ENCODE measurements at regions not wholly inside any gene's neighbourhood (a gene's known extent, or its start where the extent isn't known, plus 50 kb on each side); places are given as distances from the start of the nearest gene placed in this dataset.

DNA sequence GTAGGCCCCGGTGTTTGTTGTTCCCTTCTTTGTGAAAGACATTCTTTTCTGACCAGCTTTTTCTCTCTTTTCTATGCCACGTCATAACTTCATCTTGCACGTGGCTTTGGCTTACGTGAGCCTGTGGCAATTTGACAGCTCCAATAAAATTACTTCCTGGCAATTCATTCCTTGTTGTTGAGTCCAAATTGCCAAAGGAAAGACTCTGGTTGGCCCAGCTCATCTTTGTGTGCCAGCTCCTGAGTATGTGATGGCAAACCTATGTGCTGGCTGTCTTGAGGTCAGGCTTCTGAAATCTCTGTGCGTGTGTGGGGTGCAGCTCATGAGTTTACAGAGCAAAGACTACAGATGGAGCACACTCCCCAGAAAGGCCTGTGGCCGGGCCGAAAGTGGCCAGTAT, 272.5 kb upstream of the SGK1 start:
- no peaks in the 10 kb centered on the region for H3K9me3 ChIP-seq (replicated peaks; ENCODE audit: control insufficient read depth, insufficient read depth, low read length)
- H4K20me1 ChIP-seq (replicated peaks; ENCODE audit: control insufficient read depth, extremely low read depth, insufficient read depth, low read length): no peaks in the 10 kb centered on the region
- dilution Hi-C loops (cut with MboI; ENCODE audit: extremely low pct_ligation_motif_present, low sequenced_read_pairs) (no loop called here), intact Hi-C loops (cut with micrococcal nuclease) (no loop called here)
- ChIA-PET POLR2A (no interaction called here), CTCF (interaction anchor here (0.9 to 1.5 kb wide), 4 partner anchors 10 to 51 kb away, joined by 3 to 6 read pairs (median 3); no protein-coding TSS in a partner anchor)
- H3K4me2 ChIP-seq (ENCODE audit: insufficient read depth, low read length): no peak overlapping the region
- no peaks in the 10 kb centered on the region for H3K4me1 ChIP-seq (ENCODE audit: control insufficient read depth, extremely low read depth, insufficient read depth, low read length)
- H3K4me3 ChIP-seq (replicated peaks in 1 of 3; ENCODE audit: insufficient read depth in 1 of 3, low read depth in 1 of 3, low read length in 3 of 3): no peak overlapping the region
- no peaks in the 10 kb centered on the region for H3K9me1 ChIP-seq (replicated peaks; ENCODE audit: control insufficient read depth, extremely low read depth, insufficient read depth, low read length)
- no TSS peak for BruUV-seq (replicated peaks)
- no peaks in the 10 kb centered on the region for H3K27me3 ChIP-seq (ENCODE audit: control insufficient read depth in 2 of 2, insufficient read depth in 2 of 2, low read length in 2 of 2)
- no peak for DNase-seq (ENCODE audit: low read depth, low spot score)
- no peaks in the 10 kb centered on the region for H3K36me3 ChIP-seq (ENCODE audit: control insufficient read depth in 2 of 2, extremely low read depth in 1 of 2, insufficient read depth in 2 of 2, low read length in 2 of 2)
- no peak for FAIRE-seq
- H3K79me2 ChIP-seq (ENCODE audit: control insufficient read depth, insufficient read depth, low read length): no peaks in the 10 kb centered on the region
- H2AFZ ChIP-seq (ENCODE audit: low read depth, low read length): no peak overlapping the region
- H3K27ac ChIP-seq (ENCODE audit: insufficient read depth, low read depth, low read length): no peak overlapping the region
- no peak overlapping the region for H3K9ac ChIP-seq (replicated peaks; ENCODE audit: extremely low read depth, insufficient read depth, low read length)
- TF ChIP-seq EZH2 (IDR thresholded peaks at IDR 0.05; ENCODE audit: borderline replicate concordance, low read depth, low read length, severe bottlenecking): no peak
- TF ChIP-seq JUN (IDR thresholded peaks at IDR 0.05; ENCODE audit: borderline replicate concordance, insufficient read depth, insufficient read length, low read depth): no peak
- no peak for TF ChIP-seq GATA2 (IDR thresholded peaks at IDR 0.05; ENCODE audit: insufficient read depth, insufficient read length, low read depth, low read length)
- no peak for TF ChIP-seq POLR2AphosphoS5 (IDR thresholded peaks at IDR 0.05; ENCODE audit: insufficient read depth, low read depth, low read length)
- no peak for TF ChIP-seq MYC (IDR thresholded peaks at IDR 0.05; ENCODE audit: low read depth, low read length)
- TF ChIP-seq, protein P1, sequence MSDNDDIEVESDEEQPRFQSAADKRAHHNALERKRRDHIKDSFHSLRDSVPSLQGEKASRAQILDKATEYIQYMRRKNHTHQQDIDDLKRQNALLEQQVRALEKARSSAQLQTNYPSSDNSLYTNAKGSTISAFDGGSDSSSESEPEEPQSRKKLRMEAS (IDR thresholded peaks at IDR 0.05; ENCODE audit: insufficient read depth, insufficient read length): no peak
- TF ChIP-seq POLR2A (IDR thresholded peaks at IDR 0.05; ENCODE audit: low read depth, low read length): no peak
- TF ChIP-seq FOS (IDR thresholded peaks at IDR 0.05; ENCODE audit: borderline replicate concordance, insufficient read depth, low read length): no peak
- TF ChIP-seq, protein P2, sequence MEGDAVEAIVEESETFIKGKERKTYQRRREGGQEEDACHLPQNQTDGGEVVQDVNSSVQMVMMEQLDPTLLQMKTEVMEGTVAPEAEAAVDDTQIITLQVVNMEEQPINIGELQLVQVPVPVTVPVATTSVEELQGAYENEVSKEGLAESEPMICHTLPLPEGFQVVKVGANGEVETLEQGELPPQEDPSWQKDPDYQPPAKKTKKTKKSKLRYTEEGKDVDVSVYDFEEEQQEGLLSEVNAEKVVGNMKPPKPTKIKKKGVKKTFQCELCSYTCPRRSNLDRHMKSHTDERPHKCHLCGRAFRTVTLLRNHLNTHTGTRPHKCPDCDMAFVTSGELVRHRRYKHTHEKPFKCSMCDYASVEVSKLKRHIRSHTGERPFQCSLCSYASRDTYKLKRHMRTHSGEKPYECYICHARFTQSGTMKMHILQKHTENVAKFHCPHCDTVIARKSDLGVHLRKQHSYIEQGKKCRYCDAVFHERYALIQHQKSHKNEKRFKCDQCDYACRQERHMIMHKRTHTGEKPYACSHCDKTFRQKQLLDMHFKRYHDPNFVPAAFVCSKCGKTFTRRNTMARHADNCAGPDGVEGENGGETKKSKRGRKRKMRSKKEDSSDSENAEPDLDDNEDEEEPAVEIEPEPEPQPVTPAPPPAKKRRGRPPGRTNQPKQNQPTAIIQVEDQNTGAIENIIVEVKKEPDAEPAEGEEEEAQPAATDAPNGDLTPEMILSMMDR (IDR thresholded peaks at IDR 0.05; ENCODE audit: extremely low read depth in 1 of 2, insufficient read depth in 1 of 2, low read depth in 1 of 2, low read length in 2 of 2): no peak

Data from endothelial cell of umbilical vein (primary cell).